Esophagus squamous epithelium (tissue), 5 donors: ENCODE measurements at regions not wholly inside any gene's neighbourhood (a gene's known extent, or its start where the extent isn't known, plus 50 kb on each side); places are given as distances from the start of the nearest gene placed in this dataset.

Source experiments
- DNase-seq: peaks from one replicate; lab custom pipeline; 2025; lab: John Stamatoyannopoulos, UW
- H3K27ac ChIP-seq, 4 donors: fragments of 200-600 bp; sonication (generic); one replicate each; pipeline ENCODE4 v1.5.1; 2016 to 2019; ENCODE audit warnings: mild to moderate bottlenecking in 1 of 4
- H3K27me3 ChIP-seq, 4 donors: fragments of 200-600 bp; sonication (generic); 1 replicate in 3 of 4; 2 replicates in 1 of 4; pipeline versions ENCODE4 v1.5.1 to v1.6.0; 2017 to 2021; ENCODE audit warnings: antibody characterized with exemption in 1 of 4
- H3K36me3 ChIP-seq, 3 donors: fragments of 200-600 bp; sonication (generic); one replicate each; pipeline ENCODE4 v1.5.1; 2016 to 2019
- H3K4me1 ChIP-seq, 3 donors: fragments of 200-600 bp; sonication (generic); one replicate each; pipeline ENCODE4 v1.5.1; 2017 to 2019
- H3K4me3 ChIP-seq, 4 donors: fragments of 200-600 bp; sonication (generic); 1 replicate in 3 of 4; 2 replicates in 1 of 4; pipeline ENCODE4 v1.5.1; 2016 to 2019; ENCODE audit warnings: mild to moderate bottlenecking in 2 of 4, moderate library complexity in 1 of 4
- H3K9me3 ChIP-seq, 3 donors: fragments of 200-600 bp; sonication (generic); one replicate each; pipeline ENCODE4 v1.5.1; 2016 to 2019
- CTCF ChIP-seq, 6 experiments: fragments of 450-650 bp in 4 of 6; fragments of 200-600 bp in 2 of 6; sonication (generic) in 2 of 6; IDR thresholded peaks; one replicate each; pipeline ENCODE4 v1.5.1; 2016 to 2019; ENCODE audit warnings: antibody characterized with exemption in 6 of 6, mild to moderate bottlenecking in 4 of 6, moderate library complexity in 4 of 6
- POLR2A ChIP-seq, 4 donors: fragments of 450-650 bp; IDR thresholded peaks; one replicate each; pipeline ENCODE4 v1.6.1; 2017; ENCODE audit warnings: antibody characterized with exemption in 4 of 4, mild to moderate bottlenecking in 4 of 4, moderate library complexity in 3 of 4
- WGBS, 2 donors: methylation state at CpG; one replicate each; pipeline ENCODE4 v1.1.5; 2018; 5-methylcytosine and 5-hydroxymethylcytosine counted together
- intact Hi-C: fragments of 100-400 bp; cut with DNase I; formaldehyde crosslinking; loops from one replicate; pipeline ENCODE4 v1.15.0; 2022
- donor health status: DM: yes; HTN: yes; CAD: no.

DNA sequence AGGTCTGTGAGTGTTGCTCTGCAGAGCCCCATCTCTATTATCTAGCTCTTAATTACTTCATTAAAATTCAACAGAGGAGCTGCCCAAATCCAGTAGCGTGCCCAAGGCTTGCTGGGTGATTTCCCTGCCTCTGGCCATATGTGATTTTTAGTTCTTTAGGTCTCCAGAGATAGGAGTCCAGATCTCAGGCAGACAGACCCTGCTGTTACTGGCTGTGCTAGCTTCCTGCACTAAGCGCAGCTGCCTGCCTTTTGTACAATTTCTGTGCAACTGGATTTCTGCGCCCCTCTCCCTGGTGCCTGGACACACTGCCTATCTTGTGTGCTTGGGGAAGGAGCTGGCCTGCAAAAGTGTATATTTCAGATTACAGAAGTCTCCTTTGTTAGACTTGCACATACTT, 136.5 kb downstream of the TDRD15 start:
- intact Hi-C loops, result no loop called here
- H3K9me3 ChIP-seq, result no peaks in the 10 kb centered on the region
- H3K4me1 ChIP-seq, result no peaks in the 10 kb centered on the region
- 63 to 83% methylated on average over 3 of the region's 3 CpGs for WGBS, 2 donors
- TF ChIP-seq POLR2A (IDR thresholded peaks at IDR 0.05) (no peak), CTCF (IDR thresholded peaks at IDR 0.05) (no peak)
- no peaks in the 10 kb centered on the region for H3K36me3 ChIP-seq
- no peak overlapping the region for H3K4me3 ChIP-seq
- no peak for DNase-seq
- H3K27ac ChIP-seq, result no peak overlapping the region
- no peaks in the 10 kb centered on the region for H3K27me3 ChIP-seq

GRCh38 chr2:21261591-21261990, 137.8 kb downstream of the TDRD15 start:
- H3K9me3 ChIP-seq, result no peaks in the 10 kb centered on the region
- H3K36me3 ChIP-seq, result no peaks in the 10 kb centered on the region
- WGBS, 2 donors, result 64% methylated on average over 4 to 6 of the region's 6 CpGs
- no peak overlapping the region for H3K4me3 ChIP-seq
- TF ChIP-seq POLR2A (IDR thresholded peaks at IDR 0.05) (no peak), CTCF (IDR thresholded peaks at IDR 0.05) (no peak)
- H3K27ac ChIP-seq, result no peak overlapping the region
- H3K27me3 ChIP-seq, result no peaks in the 10 kb centered on the region
- intact Hi-C loops, result no loop called here
- H3K4me1 ChIP-seq, result no peaks in the 10 kb centered on the region
- no peak for DNase-seq

- H3K4me1 ChIP-seq, result no peaks in the 10 kb centered on the region
- intact Hi-C loops, result no loop called here
- H3K4me3 ChIP-seq, result no peak overlapping the region
- H3K27me3 ChIP-seq, result no peaks in the 10 kb centered on the region
- H3K9me3 ChIP-seq, result no peaks in the 10 kb centered on the region
- H3K36me3 ChIP-seq, result no peaks in the 10 kb centered on the region
- 60% methylated on average over 1 of the region's 2 CpGs; no CpG with 5 or more reads in 1 of the 2 donors for WGBS, 2 donors
- no peak for TF ChIP-seq POLR2A (IDR thresholded peaks at IDR 0.05)
- no peak for TF ChIP-seq CTCF (IDR thresholded peaks at IDR 0.05)
- DNase-seq, result no peak
- H3K27ac ChIP-seq, result no peak overlapping the region
These were observed 138.7 kb downstream of the TDRD15 start for GRCh38 chr2:21262426-21262940.

DNA sequence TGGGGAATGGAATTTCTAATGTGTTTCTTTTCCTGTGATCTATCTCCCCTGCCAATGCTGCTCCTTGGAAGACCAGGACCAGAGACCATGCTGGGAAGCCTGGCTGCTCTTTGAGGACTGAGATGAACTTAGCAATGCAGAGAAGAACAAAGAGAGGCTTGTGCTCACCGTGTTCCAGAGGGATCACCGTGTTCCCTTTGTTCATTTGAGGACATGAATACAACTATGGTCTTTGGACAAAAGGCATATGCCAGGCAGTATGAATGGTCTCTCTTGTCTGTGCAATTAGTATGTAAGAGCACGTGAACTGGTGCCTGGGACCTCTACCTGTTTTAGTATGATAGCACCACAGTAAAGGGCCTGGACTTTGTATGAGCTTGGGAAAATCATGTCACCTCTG, 139.9 kb downstream of the TDRD15 start:
- no peaks in the 10 kb centered on the region for H3K4me1 ChIP-seq
- DNase-seq, result no peak
- H3K9me3 ChIP-seq, result no peaks in the 10 kb centered on the region
- H3K27me3 ChIP-seq, result no peaks in the 10 kb centered on the region
- no peak for TF ChIP-seq POLR2A (IDR thresholded peaks at IDR 0.05)
- TF ChIP-seq CTCF (IDR thresholded peaks at IDR 0.05), result no peak
- no peak overlapping the region for H3K27ac ChIP-seq
- intact Hi-C loops, result no loop called here
- no peak overlapping the region for H3K4me3 ChIP-seq
- no peaks in the 10 kb centered on the region for H3K36me3 ChIP-seq
- 60 to 77% methylated on average over 3 of the region's 3 CpGs for WGBS, 2 donors

- H3K4me3 ChIP-seq, result no peak overlapping the region
- TF ChIP-seq POLR2A (IDR thresholded peaks at IDR 0.05) (no peak), CTCF (IDR thresholded peaks at IDR 0.05) (no peak)
- no peak overlapping the region for H3K27ac ChIP-seq
- no peaks in the 10 kb centered on the region for H3K9me3 ChIP-seq
- H3K27me3 ChIP-seq, result no peaks in the 10 kb centered on the region
- DNase-seq, result no peak
- intact Hi-C loops, result no loop called here
- WGBS, 2 donors, result 61 to 73% methylated on average over 2 to 3 of the region's 3 CpGs
- no peaks in the 10 kb centered on the region for H3K4me1 ChIP-seq
- H3K36me3 ChIP-seq, result no peaks in the 10 kb centered on the region
These were observed 142.0 kb downstream of the TDRD15 start for GRCh38 chr2:21265752-21266151.
